Keratinocyte (primary cell): ENCODE measurements at regions not wholly inside any gene's neighbourhood (a gene's known extent, or its start where the extent isn't known, plus 50 kb on each side); places are given as distances from the start of the nearest gene placed in this dataset.
"Not testable (repeated sequence)": the region's sequence is repeated elsewhere in the genome, so short reads cannot be mapped to it uniquely, and the experiment has no call there.

Source experiments
- DNase-seq: peaks from one replicate; pipeline ENCODE4 v3.0.0-alpha.2; 2011; ENCODE audit warnings: low read depth, missing footprints, low spot score
- FAIRE-seq: peaks from 2 replicates; lab custom pipeline; 2011; peaks lifted over from hg19 to GRCh38; lab: Jason Lieb, UNC
- H2AFZ ChIP-seq: 2 replicates; pipeline ENCODE4 v1.6.0; 2012; ENCODE audit warnings: low read length, control low read depth, inconsistent platforms; ENCODE audit not compliant: control insufficient read depth
- H3K27ac ChIP-seq: 2 replicates; pipeline ENCODE4 v1.5.1; 2011; ENCODE audit warnings: low read length; ENCODE audit not compliant: control insufficient read depth, insufficient read depth
- H3K27me3 ChIP-seq: 3 replicates; pipeline ENCODE4 v1.6.0; 2011; ENCODE audit warnings: low read length; ENCODE audit not compliant: control insufficient read depth, insufficient read depth; ENCODE audit errors: extremely low read depth
- H3K36me3 ChIP-seq, 2 experiments: 2 replicates in 1 of 2; 3 replicates in 1 of 2; pipeline ENCODE4 v1.5.1; 2011; ENCODE audit warnings: low read length in 2 of 2, mild to moderate bottlenecking in 1 of 2; ENCODE audit not compliant: control insufficient read depth in 2 of 2, insufficient read depth in 2 of 2; ENCODE audit errors: extremely low read depth in 1 of 2
- H3K4me1 ChIP-seq: 3 replicates; pipeline ENCODE4 v1.5.1; 2011; ENCODE audit warnings: low read length; ENCODE audit not compliant: control insufficient read depth, insufficient read depth; ENCODE audit errors: extremely low read depth
- H3K4me2 ChIP-seq: 3 replicates; pipeline ENCODE4 v1.6.0; 2011; ENCODE audit warnings: low read depth, low read length; ENCODE audit not compliant: control insufficient read depth, insufficient read depth; ENCODE audit errors: extremely low read depth
- H3K4me3 ChIP-seq, 3 experiments: fragments of 200-600 bp in 1 of 3; sonication (generic) in 1 of 3; 2 replicates in 2 of 3; 3 replicates in 1 of 3; pipeline ENCODE4 v1.5.1; 2011 to 2016; ENCODE audit warnings: low read length in 3 of 3, mild to moderate bottlenecking in 3 of 3, control low read depth in 2 of 3, inconsistent platforms in 1 of 3, low read depth in 1 of 3, mixed read lengths in 1 of 3, mixed run types in 1 of 3, moderate library complexity in 1 of 3; ENCODE audit not compliant: control insufficient read depth in 2 of 3, insufficient read depth in 2 of 3; ENCODE audit errors: extremely low read depth in 1 of 3
- H3K79me2 ChIP-seq: 2 replicates; pipeline ENCODE4 v1.6.0; 2012; ENCODE audit warnings: low read length; ENCODE audit not compliant: control insufficient read depth, insufficient read depth
- H3K9ac ChIP-seq: 3 replicates; pipeline ENCODE4 v1.6.0; 2011; ENCODE audit warnings: low read length; ENCODE audit not compliant: control insufficient read depth, insufficient read depth; ENCODE audit errors: extremely low read depth
- H3K9me1 ChIP-seq: 3 replicates; pipeline ENCODE4 v1.6.0; 2011; ENCODE audit warnings: low read length; ENCODE audit not compliant: control insufficient read depth, insufficient read depth; ENCODE audit errors: extremely low read depth
- H3K9me3 ChIP-seq: 2 replicates; pipeline ENCODE4 v1.5.1; 2012; ENCODE audit warnings: low read depth, low read length; ENCODE audit not compliant: control insufficient read depth
- H4K20me1 ChIP-seq: 3 replicates; pipeline ENCODE4 v1.6.0; 2011; ENCODE audit warnings: low read length; ENCODE audit not compliant: control insufficient read depth, insufficient read depth; ENCODE audit errors: extremely low read depth
- CTCF ChIP-seq, 3 experiments: IDR thresholded peaks in 1 of 3; conservative IDR thresholded peaks in 1 of 3; optimal IDR thresholded peaks in 1 of 3; 2 replicates in 2 of 3; 3 replicates in 1 of 3; pipeline versions ENCODE3 to v1.5.1; 2011; ENCODE audit warnings: low read length in 3 of 3, mild to moderate bottlenecking in 3 of 3, moderate library complexity in 2 of 3, control low read depth in 1 of 3, inconsistent platforms in 1 of 3; ENCODE audit not compliant: insufficient read depth in 2 of 3; ENCODE audit errors: extremely low read depth in 1 of 3
- EZH2 ChIP-seq: IDR thresholded peaks from one replicate; pipeline ENCODE4 v1.6.1; 2012; ENCODE audit warnings: inconsistent platforms, mild to moderate bottlenecking, low read length, moderate library complexity
- dilution Hi-C: fragments of 300-500 bp; cut with MboI; formaldehyde crosslinking; loops from one replicate; pipeline ENCODE4 v1.7.0; 2020; ENCODE audit warnings: low sequenced_read_pairs; ENCODE audit not compliant: extremely low pct_ligation_motif_present

- no peaks in the 10 kb centered on the region for H3K36me3 ChIP-seq
- no peak overlapping the region for H3K4me2 ChIP-seq
- no peak overlapping the region for H3K4me3 ChIP-seq
- dilution Hi-C loops, result no loop called here
- DNase-seq (no peak), FAIRE-seq (no peak)
- no peaks in the 10 kb centered on the region for H3K79me2 ChIP-seq
- H3K4me1 ChIP-seq, result peaks cover 32% of the 10 kb centered on the region
- no peak for TF ChIP-seq CTCF (optimal IDR thresholded peaks at IDR 0.05 in 1 of 3, IDR thresholded peaks at IDR 0.05 in 1 of 3, conservative IDR thresholded peaks at IDR 0.05 in 1 of 3; ENCODE audit: extremely low read depth in 1 of 3, insufficient read depth in 2 of 3, low read length in 3 of 3)
- no peak for TF ChIP-seq EZH2
- H2AFZ ChIP-seq, result no peak overlapping the region
- no peak overlapping the region for H3K9ac ChIP-seq
- H3K9me3 ChIP-seq, result no peaks in the 10 kb centered on the region
- H3K9me1 ChIP-seq, result no peaks in the 10 kb centered on the region
- no peak overlapping the region for H3K27ac ChIP-seq
- H4K20me1 ChIP-seq, result no peaks in the 10 kb centered on the region
- no peaks in the 10 kb centered on the region for H3K27me3 ChIP-seq
These were observed 163.5 kb upstream of the EEA1 start for GRCh38 chr12:93092649-93092945.

GRCh38 chr12:93093243-93093642 is 164.1 kb upstream of the EEA1 start:
- Histone ChIP-seq H3K4me1 (peaks cover 27% of the 10 kb centered on the region), H3K9ac (no peak overlapping the region), H3K4me2 (no peak overlapping the region), H3K4me3 (no peak overlapping the region), H3K79me2 (no peaks in the 10 kb centered on the region), H3K9me3 (no peaks in the 10 kb centered on the region), H2AFZ (no peak overlapping the region), H3K36me3 (no peaks in the 10 kb centered on the region), H4K20me1 (no peaks in the 10 kb centered on the region), H3K9me1 (no peaks in the 10 kb centered on the region), H3K27ac (no peak overlapping the region), H3K27me3 (no peaks in the 10 kb centered on the region)
- dilution Hi-C loops, result no loop called here
- DNase-seq (no peak), FAIRE-seq (no peak)
- TF ChIP-seq EZH2 (no peak), CTCF (optimal IDR thresholded peaks at IDR 0.05 in 1 of 3, IDR thresholded peaks at IDR 0.05 in 1 of 3, conservative IDR thresholded peaks at IDR 0.05 in 1 of 3; ENCODE audit: extremely low read depth in 1 of 3, insufficient read depth in 2 of 3, low read length in 3 of 3) (no peak)

GRCh38 chr12:93094222-93094621 is 165.1 kb upstream of the EEA1 start:
- dilution Hi-C loops, DNase-seq, H4K20me1 ChIP-seq, H3K4me2 ChIP-seq, H3K36me3 ChIP-seq, H2AFZ ChIP-seq, H3K9me3 ChIP-seq, H3K9me1 ChIP-seq, H3K79me2 ChIP-seq, H3K27ac ChIP-seq, FAIRE-seq, H3K4me3 ChIP-seq, H3K27me3 ChIP-seq, H3K9ac ChIP-seq: not testable (repeated sequence)
- H3K4me1 ChIP-seq, result peaks cover 27% of the 10 kb centered on the region
